K562 (cell line): ENCODE measurements at regions not wholly inside any gene's neighbourhood (a gene's known extent, or its start where the extent isn't known, plus 50 kb on each side); places are given as distances from the start of the nearest gene placed in this dataset.
"Not testable (repeated sequence)": the region's sequence is repeated elsewhere in the genome, so short reads cannot be mapped to it uniquely, and the experiment has no call there.

ENCODE experiments used
- CTCF ChIP-seq, 3 experiments: IDR thresholded peaks in 2 of 3; conservative IDR thresholded peaks in 1 of 3; 2 replicates each; pipeline ENCODE4 v1.5.1; 2011 to 2012; ENCODE audit warnings: low read length in 3 of 3, mild to moderate bottlenecking in 3 of 3, control low read depth in 2 of 3, improper control_type of control experiment in 1 of 3, inconsistent platforms in 1 of 3, low read depth in 1 of 3, mixed read lengths in 1 of 3, moderate library complexity in 1 of 3; ENCODE audit not compliant: insufficient read depth in 2 of 3
- GABPA ChIP-seq: fragments of 200-800 bp; sonication (Bioruptor generic); conservative IDR thresholded peaks from 2 replicates; pipeline ENCODE4 v1.6.1; 2016; ENCODE audit warnings: low read depth, missing genetic modification characterization, missing compliant biosample characterization
- JUND ChIP-seq, 2 experiments: IDR thresholded peaks; 2 replicates in 1 of 2; 3 replicates in 1 of 2; pipeline ENCODE4 v1.6.1; 2011; ENCODE audit warnings: borderline replicate concordance in 2 of 2, low read depth in 2 of 2, low read length in 2 of 2, improper control_type of control experiment in 1 of 2, missing biosample characterization in 1 of 2, missing genetic modification characterization in 1 of 2, missing genetic modification reagents in 1 of 2
- KDM4B ChIP-seq, 2 experiments: fragments of 450-650 bp in 1 of 2; sonication (generic) in 1 of 2; IDR thresholded peaks; 2 replicates each; pipeline ENCODE4 v1.6.1; 2016 to 2017; ENCODE audit warnings: borderline replicate concordance in 2 of 2, antibody characterized with exemption in 1 of 2, low read depth in 1 of 2, mild to moderate bottlenecking in 1 of 2
- MAX ChIP-seq: sonication (generic); formaldehyde crosslinking; IDR thresholded peaks from 2 replicates; pipeline ENCODE4 v1.9.0; 2022; ENCODE audit warnings: mild to moderate bottlenecking, missing genetic modification reagents
- NFXL1 ChIP-seq: fragments of 450-650 bp; formaldehyde crosslinking; IDR thresholded peaks from 2 replicates; pipeline ENCODE4 v1.4.0; 2021; ENCODE audit warnings: mild to moderate bottlenecking
- NRF1 ChIP-seq, 2 experiments: fragments of 450-650 bp; IDR thresholded peaks in 1 of 2; conservative IDR thresholded peaks in 1 of 2; 2 replicates each; pipeline ENCODE4 v1.6.1; 2014; ENCODE audit warnings: mild to moderate bottlenecking in 2 of 2
- POLR2G ChIP-seq: fragments of 200-400 bp; formaldehyde crosslinking; IDR thresholded peaks from 2 replicates; pipeline ENCODE4 v1.6.1; 2017; ENCODE audit warnings: low read depth, mild to moderate bottlenecking, antibody characterized with exemption, low read length, moderate library complexity
- RREB1 ChIP-seq: fragments of 250-450 bp; sonication (Bioruptor Pico); IDR thresholded peaks from 2 replicates; pipeline ENCODE4 v1.4.0; 2020
- SMAD4 ChIP-seq: fragments of 250-450 bp; sonication (Bioruptor Pico); conservative IDR thresholded peaks from 2 replicates; pipeline ENCODE4 v1.8.0; 2021; ENCODE audit warnings: inconsistent platforms, mild to moderate bottlenecking, moderate library complexity
- SMARCB1 ChIP-seq: IDR thresholded peaks from 2 replicates; pipeline ENCODE4 v1.6.1; 2011; ENCODE audit warnings: improper control_type of control experiment, low read depth; ENCODE audit not compliant: insufficient read length
- TSC22D4 ChIP-seq: fragments of 450-650 bp; IDR thresholded peaks from 2 replicates; pipeline ENCODE4 v1.6.1; 2016; ENCODE audit warnings: missing genetic modification characterization, missing biosample characterization, control low read depth
- ZBTB1 ChIP-seq: sonication (generic); formaldehyde crosslinking; IDR thresholded peaks from 2 replicates; pipeline ENCODE4 v1.8.1; 2023; ENCODE audit warnings: missing genetic modification reagents, low read depth, mild to moderate bottlenecking, borderline replicate concordance
- ZNF324 ChIP-seq: fragments of 250-450 bp; sonication (Bioruptor Pico); IDR thresholded peaks from 2 replicates; pipeline ENCODE4 v1.4.0; 2020; ENCODE audit warnings: mild to moderate bottlenecking

GRCh38 chr2:90323612-90324558 is 1632.4 kb downstream of the RPIA start:
- not testable (repeated sequence) for TF ChIP-seq SMARCB1; JUND (IDR thresholded peaks at IDR 0.05; ENCODE audit: borderline replicate concordance, low read depth, low read length); JUND (tag; IDR thresholded peaks at IDR 0.05; ENCODE audit: borderline replicate concordance, low read depth, low read length); ZNF324 (CRISPR knock-in tag); CTCF (IDR thresholded peaks at IDR 0.05 in 2 of 3, conservative IDR thresholded peaks at IDR 0.05 in 1 of 3; ENCODE audit: insufficient read depth in 2 of 3, low read depth in 1 of 3, low read length in 3 of 3); GABPA (tag); TSC22D4 (tag); POLR2G; ZBTB1 (CRISPR knock-in tag); RREB1; NRF1 (conservative IDR thresholded peaks at IDR 0.05 in 1 of 2, IDR thresholded peaks at IDR 0.05 in 1 of 2); MAX (CRISPR knock-in tag); NFXL1; SMAD4 (CRISPR knock-in tag); KDM4B (IDR thresholded peaks at IDR 0.05; ENCODE audit: borderline replicate concordance in 2 of 2, low read depth in 1 of 2)
